ENCODE measurements at regions not wholly inside any gene's neighbourhood (a gene's known extent, or its start where the extent isn't known, plus 50 kb on each side); places are given as distances from the start of the nearest gene placed in this dataset.

GRCh38 chr2:142596334-142597088 is 281.0 kb upstream of the KYNU start:
- no peak overlapping the region for H3K4me2 ChIP-seq (ENCODE audit: insufficient read depth, insufficient read length, low read length)
- H4K91ac ChIP-seq (ENCODE audit: insufficient read length, low read depth, low read length): no peak overlapping the region
- no peak overlapping the region for H3K18ac ChIP-seq (ENCODE audit: insufficient read length, low read depth, low read length)
- H2BK5ac ChIP-seq (ENCODE audit: insufficient read length, low read length): no peak overlapping the region
- no peak overlapping the region for H2BK15ac ChIP-seq (ENCODE audit: low read depth, low read length)
- TF ChIP-seq CTCF (conservative IDR thresholded peaks at IDR 0.05): no peak
- no peaks in the 10 kb centered on the region for H3K27me3 ChIP-seq (ENCODE audit: insufficient read depth, low read length)
- Mint-ChIP-seq H3K27ac (no peak overlapping the region), H3K4me3 (no peak overlapping the region), H3K4me1 (peaks cover 3 to 4% of the 10 kb centered on the region in 2 experiments; a peak in 1 of 4 replicates), H3K27me3 (ENCODE audit: low read depth) (no peaks in the 10 kb centered on the region), H3K36me3 (ENCODE audit: insufficient read depth in 1 of 3, low read depth in 3 of 3) (no peaks in the 10 kb centered on the region), H3K9me3 (no peaks in the 10 kb centered on the region; a peak in 1 of 5 replicates)
- H2BK120ac ChIP-seq (ENCODE audit: low read depth, low read length, poor library complexity, severe bottlenecking): no peak overlapping the region
- no peak overlapping the region for H4K5ac ChIP-seq (ENCODE audit: insufficient read length, low read depth, low read length)
- H3K14ac ChIP-seq (ENCODE audit: insufficient read depth, low read length): no peak overlapping the region
- H3T11ph ChIP-seq (ENCODE audit: low read length): no peak overlapping the region
- H3K23ac ChIP-seq (ENCODE audit: insufficient read length, low read depth, low read length): no peak overlapping the region
- no peak overlapping the region for H2BK20ac ChIP-seq (ENCODE audit: low read depth, low read length, poor library complexity, severe bottlenecking)
- H3K79me1 ChIP-seq (ENCODE audit: insufficient read depth, low read depth, low read length, poor library complexity, severe bottlenecking): no peaks in the 10 kb centered on the region
- DNase-seq: no peak
- no peaks in the 10 kb centered on the region for H3K23me2 ChIP-seq (ENCODE audit: insufficient read length, low read depth, low read length, poor library complexity, severe bottlenecking)
- no peaks in the 10 kb centered on the region for H3K4me1 ChIP-seq (ENCODE audit: insufficient read depth, low read length)
- H2AFZ ChIP-seq (ENCODE audit: low read length): no peak overlapping the region
- WGBS (ENCODE audit: extremely low coverage, insufficient read length, low lambda C conversion rate): no CpG with 5 or more reads among the region's 2 CpGs
- H3K27ac ChIP-seq (ENCODE audit: insufficient read length, low read depth, low read length): no peak overlapping the region
- H3K9ac ChIP-seq (ENCODE audit: extremely low read depth, insufficient read length, low read length): no peak overlapping the region
- H3K9me3 ChIP-seq (ENCODE audit: control insufficient read depth, low read depth, low read length): no peaks in the 10 kb centered on the region
- H4K8ac ChIP-seq (replicated peaks; ENCODE audit: insufficient read length, low read depth, low read length): no peak overlapping the region
- H2AK5ac ChIP-seq (ENCODE audit: insufficient read length, low read length): no peak overlapping the region
- no peaks in the 10 kb centered on the region for H3K79me2 ChIP-seq (ENCODE audit: insufficient read depth, low read length)
- no peak overlapping the region for H3K4ac ChIP-seq (ENCODE audit: low read depth, low read length)
- no peak overlapping the region for H2BK12ac ChIP-seq (ENCODE audit: insufficient read length, low read depth, low read length)
- no peak overlapping the region for H3K56ac ChIP-seq (ENCODE audit: insufficient read length, low read depth, low read length)
- H4K20me1 ChIP-seq (ENCODE audit: control insufficient read depth, insufficient read depth, insufficient read length): no peaks in the 10 kb centered on the region

Measured in H9 (cell line).